MV-4-11 (cell line): ENCODE measurements at regions not wholly inside any gene's neighbourhood (a gene's known extent, or its start where the extent isn't known, plus 50 kb on each side); places are given as distances from the start of the nearest gene placed in this dataset.
A peak's percentile ranks its signal among the peaks of the same experiment; 100 is the strongest.
"Not testable (repeated sequence)": the region's sequence is repeated elsewhere in the genome, so short reads cannot be mapped to it uniquely, and the experiment has no call there.

ENCODE experiments used
- DNase-seq: peaks from one replicate; lab custom pipeline; 2025; lab: John Stamatoyannopoulos, UW

- no peak for DNase-seq
Observed at GRCh38 chr6:109253366-109253765, 128.9 kb downstream of the CD164 start.

- DNase-seq = peak; percentile 1
Observed at GRCh38 chr6:109252261-109253041, 129.8 kb downstream of the CD164 start.

GRCh38 chr6:109251839-109252238, 130.4 kb downstream of the CD164 start:
- no peak for DNase-seq

GRCh38 chr6:109250544-109251156, 131.6 kb downstream of the CD164 start:
- DNase-seq = not testable (repeated sequence)

GRCh38 chr6:109243863-109244825, 138.1 kb downstream of the CD164 start:
- DNase-seq = peak; percentile 58

GRCh38 chr6:109242925-109243324, 139.3 kb downstream of the CD164 start:
- DNase-seq = no peak

GRCh38 chr6:109242029-109242428, 140.2 kb downstream of the CD164 start:
- no peak for DNase-seq

- peak; percentile 88 for DNase-seq
Observed at GRCh38 chr6:109241199-109241598, 141.1 kb downstream of the CD164 start.

- DNase-seq = peak; percentile 54
Observed at GRCh38 chr6:109240370-109241084, 141.7 kb downstream of the CD164 start.

- DNase-seq = no peak
Observed at GRCh38 chr6:109239651-109240321, 142.5 kb downstream of the CD164 start.

- DNase-seq = peak; percentile 64
Observed at GRCh38 chr6:109239160-109239559, 143.1 kb downstream of the CD164 start.

GRCh38 chr6:109238396-109238795, 143.1 kb downstream of the CEP57L1 start:
- no peak for DNase-seq

- DNase-seq = no peak
Observed at GRCh38 chr6:109237986-109238329, 142.7 kb downstream of the CEP57L1 start.

GRCh38 chr6:109237077-109237985, 142.0 kb downstream of the CEP57L1 start:
- peak; percentile 94 for DNase-seq

- DNase-seq = peak; percentile 52
Observed at GRCh38 chr6:109236115-109237076, 141.1 kb downstream of the CEP57L1 start.

- peak; percentile 45 for DNase-seq
Observed at GRCh38 chr6:109235481-109236038, 140.3 kb downstream of the CEP57L1 start.

GRCh38 chr6:109230453-109230852, 135.1 kb downstream of the CEP57L1 start:
- no peak for DNase-seq

GRCh38 chr6:109229536-109229935, 134.2 kb downstream of the CEP57L1 start:
- no peak for DNase-seq

- no peak for DNase-seq
Observed at GRCh38 chr6:109227646-109228045, 132.3 kb downstream of the CEP57L1 start.
